Esophagus muscularis mucosa (tissue), 4 donors: ENCODE measurements at regions not wholly inside any gene's neighbourhood (a gene's known extent, or its start where the extent isn't known, plus 50 kb on each side); places are given as distances from the start of the nearest gene placed in this dataset.

Experiments
- DNase-seq: peaks from one replicate; pipeline ENCODE4 v3.0.0-alpha.2; 2017; ENCODE audit errors: extremely low spot score
- H3K27ac ChIP-seq, 4 donors: fragments of 200-600 bp; sonication (generic); replicated peaks in 1 of 4; 1 replicate in 3 of 4; 2 replicates in 1 of 4; pipeline ENCODE4 v1.5.1; 2016 to 2019; ENCODE audit warnings: mild to moderate bottlenecking in 1 of 4
- H3K27me3 ChIP-seq, 4 donors: fragments of 200-600 bp; sonication (generic); one replicate each; pipeline versions ENCODE4 v1.5.1 to v1.6.0; 2016 to 2019
- H3K36me3 ChIP-seq, 4 donors: fragments of 200-600 bp; sonication (generic); one replicate each; pipeline ENCODE4 v1.5.1; 2016 to 2019
- H3K4me1 ChIP-seq, 4 donors: fragments of 200-600 bp; sonication (generic); one replicate each; pipeline ENCODE4 v1.5.1; 2016 to 2019
- H3K4me3 ChIP-seq, 4 donors: fragments of 200-600 bp; sonication (generic); 1 replicate in 2 of 4; 2 replicates in 2 of 4; pipeline ENCODE4 v1.5.1; 2016 to 2019; ENCODE audit warnings: mild to moderate bottlenecking in 4 of 4, moderate library complexity in 1 of 4
- H3K9me3 ChIP-seq, 4 donors: fragments of 200-600 bp; sonication (generic); 1 replicate in 3 of 4; 2 replicates in 1 of 4; pipeline ENCODE4 v1.5.1; 2016 to 2019
- EP300 ChIP-seq: sonication (generic); formaldehyde crosslinking; IDR thresholded peaks from one replicate; pipeline ENCODE4 v1.6.1; 2017; ENCODE audit warnings: antibody characterized with exemption
- POLR2A ChIP-seq: fragments of 450-650 bp; IDR thresholded peaks from one replicate; pipeline ENCODE4 v1.6.1; 2017; ENCODE audit warnings: antibody characterized with exemption, moderate library complexity, mild to moderate bottlenecking, low read depth
- POLR2AphosphoS5 ChIP-seq, 2 donors: sonication (generic); formaldehyde crosslinking; IDR thresholded peaks; one replicate each; pipeline ENCODE4 v1.6.1; 2017; ENCODE audit warnings: antibody characterized with exemption in 2 of 2
- WGBS: methylation state at CpG from one replicate; pipeline ENCODE4 v1.1.5; 2018; 5-methylcytosine and 5-hydroxymethylcytosine counted together
- intact Hi-C: fragments of 100-400 bp; cut with DNase I; formaldehyde crosslinking; loops from one replicate; pipeline ENCODE4 v1.15.1; 2023
- TF ChIP-seq, protein P1 (sequence below), 3 experiments: fragments of 200-600 bp in 2 of 3; fragments of 450-650 bp in 1 of 3; sonication (generic) in 2 of 3; IDR thresholded peaks; one replicate each; pipeline ENCODE4 v1.5.1; 2017 to 2019; ENCODE audit warnings: antibody characterized with exemption in 3 of 3, mild to moderate bottlenecking in 2 of 3, moderate library complexity in 1 of 3

DNA sequence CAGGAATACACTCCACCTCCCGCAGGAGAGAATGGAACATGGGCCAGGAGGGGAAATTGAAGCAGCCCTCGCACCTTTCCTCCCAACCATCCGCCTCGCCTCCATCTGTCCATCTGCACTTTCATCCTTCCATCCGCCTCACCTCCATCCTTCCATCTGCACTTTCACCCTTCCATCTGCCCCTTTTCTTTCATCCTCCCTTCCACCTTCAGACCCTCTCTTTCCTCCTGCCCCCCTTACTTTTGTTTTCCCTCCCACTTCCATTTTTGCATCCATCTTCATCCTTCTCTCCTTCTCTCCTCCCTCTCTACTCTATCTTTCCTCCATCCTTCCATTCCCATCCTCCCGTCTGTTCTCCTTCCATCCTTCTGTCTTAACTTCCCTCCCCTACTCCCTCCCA lies 92.2 kb upstream of the ZNF536 start:
- no peak overlapping the region for H3K4me3 ChIP-seq
- no peak for DNase-seq
- intact Hi-C loops = no loop called here
- WGBS = 84% methylated on average over 6 of the region's 6 CpGs
- H3K27me3 ChIP-seq = peaks cover 0 to 37% (median 0%) of the 10 kb centered on the region in 4 donors
- H3K4me1 ChIP-seq = no peaks in the 10 kb centered on the region
- TF ChIP-seq EP300 = no peak
- no peak overlapping the region for H3K27ac ChIP-seq
- no peaks in the 10 kb centered on the region for H3K36me3 ChIP-seq
- H3K9me3 ChIP-seq = no peaks in the 10 kb centered on the region

DNA sequence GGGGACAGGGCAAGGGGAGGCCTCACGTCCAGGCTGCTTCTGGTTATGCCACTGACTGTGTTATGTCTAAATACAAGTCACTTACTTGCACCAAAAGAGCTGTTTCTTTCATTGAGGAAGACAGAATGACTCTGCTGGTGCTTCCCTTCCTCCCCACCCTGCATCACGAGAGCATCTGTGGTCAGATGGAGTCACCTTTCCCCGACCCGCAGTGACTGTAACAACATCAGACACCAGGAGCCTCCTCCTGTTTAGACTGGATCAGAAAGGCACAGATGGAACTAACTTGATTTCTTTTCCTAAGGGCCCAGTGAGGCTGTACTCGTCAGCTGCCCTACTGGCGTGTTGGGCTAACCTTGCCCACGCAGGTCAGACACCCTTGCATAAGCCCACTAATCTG lies 90.3 kb upstream of the ZNF536 start:
- DNase-seq = no peak
- no peak for TF ChIP-seq POLR2A
- TF ChIP-seq POLR2AphosphoS5 (IDR thresholded peaks at IDR 0.05) = no peak
- TF ChIP-seq, protein P1, sequence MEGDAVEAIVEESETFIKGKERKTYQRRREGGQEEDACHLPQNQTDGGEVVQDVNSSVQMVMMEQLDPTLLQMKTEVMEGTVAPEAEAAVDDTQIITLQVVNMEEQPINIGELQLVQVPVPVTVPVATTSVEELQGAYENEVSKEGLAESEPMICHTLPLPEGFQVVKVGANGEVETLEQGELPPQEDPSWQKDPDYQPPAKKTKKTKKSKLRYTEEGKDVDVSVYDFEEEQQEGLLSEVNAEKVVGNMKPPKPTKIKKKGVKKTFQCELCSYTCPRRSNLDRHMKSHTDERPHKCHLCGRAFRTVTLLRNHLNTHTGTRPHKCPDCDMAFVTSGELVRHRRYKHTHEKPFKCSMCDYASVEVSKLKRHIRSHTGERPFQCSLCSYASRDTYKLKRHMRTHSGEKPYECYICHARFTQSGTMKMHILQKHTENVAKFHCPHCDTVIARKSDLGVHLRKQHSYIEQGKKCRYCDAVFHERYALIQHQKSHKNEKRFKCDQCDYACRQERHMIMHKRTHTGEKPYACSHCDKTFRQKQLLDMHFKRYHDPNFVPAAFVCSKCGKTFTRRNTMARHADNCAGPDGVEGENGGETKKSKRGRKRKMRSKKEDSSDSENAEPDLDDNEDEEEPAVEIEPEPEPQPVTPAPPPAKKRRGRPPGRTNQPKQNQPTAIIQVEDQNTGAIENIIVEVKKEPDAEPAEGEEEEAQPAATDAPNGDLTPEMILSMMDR (IDR thresholded peaks at IDR 0.05) = no peak
- TF ChIP-seq EP300 = no peak
- WGBS = 74% methylated on average over 6 of the region's 7 CpGs
- peaks cover 0 to 48% (median 0%) of the 10 kb centered on the region in 4 donors for H3K27me3 ChIP-seq
- H3K4me3 ChIP-seq = no peak overlapping the region
- no peaks in the 10 kb centered on the region for H3K4me1 ChIP-seq
- intact Hi-C loops = no loop called here
- no peak overlapping the region for H3K27ac ChIP-seq
- no peaks in the 10 kb centered on the region for H3K9me3 ChIP-seq
- H3K36me3 ChIP-seq = no peaks in the 10 kb centered on the region

DNA sequence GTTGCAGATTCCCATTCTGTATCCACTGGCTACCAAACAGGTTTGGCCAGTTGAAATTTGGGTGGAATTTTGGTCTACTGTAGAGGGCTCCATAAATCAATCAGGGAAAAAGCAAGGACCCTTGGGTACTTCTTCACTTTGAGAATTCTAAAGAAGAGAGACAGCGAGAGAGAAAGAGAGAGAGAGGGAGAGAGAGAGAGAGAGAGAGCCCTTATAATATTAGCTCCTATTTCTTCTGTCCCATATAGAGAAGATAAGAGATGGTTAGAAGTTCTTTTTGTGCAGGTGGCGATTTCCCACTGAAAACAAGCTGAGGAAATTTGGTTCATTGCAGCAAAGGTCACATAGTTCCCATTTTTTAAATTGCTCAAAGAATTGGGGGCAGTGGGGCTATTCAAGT lies 88.6 kb upstream of the ZNF536 start:
- Histone ChIP-seq H3K4me3 (no peak overlapping the region), H3K36me3 (no peaks in the 10 kb centered on the region), H3K9me3 (no peaks in the 10 kb centered on the region), H3K27me3 (peaks cover 0 to 42% (median 0%) of the 10 kb centered on the region in 4 donors), H3K27ac (no peak overlapping the region), H3K4me1 (no peaks in the 10 kb centered on the region)
- TF ChIP-seq POLR2AphosphoS5 (IDR thresholded peaks at IDR 0.05) (no peak), POLR2A (no peak)
- TF ChIP-seq, protein P1 (IDR thresholded peaks at IDR 0.05) = no peak
- 71% methylated on average over 2 of the region's 2 CpGs for WGBS
- DNase-seq = no peak
- intact Hi-C loops = no loop called here

DNA sequence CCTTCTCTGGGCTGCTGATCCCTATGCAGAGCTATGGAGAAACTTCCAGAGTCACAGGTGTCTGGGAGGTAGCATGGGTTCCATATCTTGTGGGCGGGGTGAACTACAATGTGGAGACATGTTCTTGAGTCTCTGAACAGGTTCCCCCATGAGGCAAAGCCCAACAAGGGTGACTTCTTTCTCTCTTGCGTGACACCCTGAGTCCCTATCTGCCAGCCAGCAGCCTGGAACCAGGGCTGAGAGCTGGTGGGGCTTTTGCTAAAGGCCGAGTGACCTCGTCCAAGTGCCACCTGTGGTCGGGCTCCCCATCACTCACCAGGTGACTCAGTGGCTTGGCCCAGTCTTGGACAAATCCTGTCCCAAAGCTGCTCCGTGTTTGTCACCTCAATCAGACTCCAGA lies 88.0 kb upstream of the ZNF536 start:
- 80% methylated on average over 4 of the region's 6 CpGs for WGBS
- no peak overlapping the region for H3K27ac ChIP-seq
- DNase-seq = no peak
- intact Hi-C loops = no loop called here
- H3K27me3 ChIP-seq = peaks cover 0 to 41% (median 0%) of the 10 kb centered on the region in 4 donors
- no peaks in the 10 kb centered on the region for H3K9me3 ChIP-seq
- TF ChIP-seq POLR2AphosphoS5 (IDR thresholded peaks at IDR 0.05) = no peak
- no peak for TF ChIP-seq EP300
- TF ChIP-seq, protein P1 (IDR thresholded peaks at IDR 0.05) = no peak
- no peak for TF ChIP-seq POLR2A
- H3K36me3 ChIP-seq = no peaks in the 10 kb centered on the region
- no peak overlapping the region for H3K4me3 ChIP-seq
- H3K4me1 ChIP-seq = no peaks in the 10 kb centered on the region

DNA sequence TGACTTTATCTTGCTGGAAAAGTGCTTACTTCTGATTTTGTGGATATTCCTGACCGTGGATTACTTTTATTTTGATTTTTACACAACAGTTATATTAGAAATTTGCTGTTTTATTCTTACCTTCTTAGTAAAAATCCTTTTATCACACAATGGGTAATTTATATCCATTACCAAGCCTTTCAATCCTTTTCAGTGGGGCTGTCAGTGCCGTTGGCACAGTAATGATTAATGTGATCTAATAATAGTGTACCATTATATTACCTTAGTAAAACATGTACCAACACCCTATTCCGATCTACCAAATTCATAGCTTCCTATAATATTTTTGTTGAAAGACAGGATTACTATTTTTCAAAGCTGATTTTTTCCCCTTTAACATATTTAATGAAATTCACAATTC lies 87.3 kb upstream of the ZNF536 start:
- DNase-seq = no peak
- intact Hi-C loops = no loop called here
- H3K36me3 ChIP-seq = no peaks in the 10 kb centered on the region
- no peaks in the 10 kb centered on the region for H3K9me3 ChIP-seq
- no peaks in the 10 kb centered on the region for H3K4me1 ChIP-seq
- H3K27ac ChIP-seq = no peak overlapping the region
- TF ChIP-seq EP300 (no peak), POLR2AphosphoS5 (IDR thresholded peaks at IDR 0.05) (no peak), POLR2A (no peak)
- TF ChIP-seq, protein P1 (IDR thresholded peaks at IDR 0.05) = no peak
- 66% methylated on average over 3 of the region's 3 CpGs for WGBS
- H3K27me3 ChIP-seq = peaks cover 0 to 34% (median 0%) of the 10 kb centered on the region in 4 donors
- H3K4me3 ChIP-seq = no peak overlapping the region
